Endothelial cell of umbilical vein (primary cell): ENCODE measurements at regions not wholly inside any gene's neighbourhood (a gene's known extent, or its start where the extent isn't known, plus 50 kb on each side); places are given as distances from the start of the nearest gene placed in this dataset.

Source experiments
- CTCF ChIP-seq, 2 donors: IDR thresholded peaks; 1 replicate in 1 of 2; 2 replicates in 1 of 2; pipeline ENCODE4 v1.5.1; 2011; ENCODE audit warnings: low read length in 2 of 2, mild to moderate bottlenecking in 2 of 2, moderate library complexity in 2 of 2, control low read depth in 1 of 2, inconsistent platforms in 1 of 2, low read depth in 1 of 2; ENCODE audit not compliant: insufficient read depth in 1 of 2; ENCODE audit errors: extremely low read depth in 1 of 2
- MAX ChIP-seq: IDR thresholded peaks from 2 replicates; pipeline ENCODE4 v1.6.1; 2011; ENCODE audit not compliant: insufficient read depth, insufficient read length
- POLR2A ChIP-seq: IDR thresholded peaks from 2 replicates; pipeline ENCODE4 v1.6.1; 2012; ENCODE audit warnings: low read depth, mild to moderate bottlenecking, control low read depth, low read length

- TF ChIP-seq MAX (no peak), POLR2A (no peak), CTCF (IDR thresholded peaks at IDR 0.05; ENCODE audit: extremely low read depth in 1 of 2, insufficient read depth in 1 of 2, low read depth in 1 of 2, low read length in 2 of 2) (no peak)
Measured at GRCh38 chr15:58324533-58324932, 107.3 kb upstream of the LIPC start.
